H1 (cell line): ENCODE measurements at regions not wholly inside any gene's neighbourhood (a gene's known extent, or its start where the extent isn't known, plus 50 kb on each side); places are given as distances from the start of the nearest gene placed in this dataset.

Experiments used
- CTCF ChIA-PET: fragments of 300-600 bp; sonication (Branson Sonifier 250); formaldehyde crosslinking; loops from one replicate; lab custom pipeline; 2021; ENCODE audit not compliant: partially characterized antibody; lab: Charles Lee
- POLR2A ChIA-PET: fragments of 300-600 bp; sonication (Branson Sonifier 250); formaldehyde crosslinking; loops from one replicate; lab custom pipeline; 2021; ENCODE audit warnings: inconsistent platforms; ENCODE audit not compliant: partially characterized antibody; lab: Charles Lee
- DNase-seq, 2 experiments: peaks; one replicate each; pipeline versions ENCODE4 v3.0.0 to v3.0.0-alpha.2; 2010 to 2022; ENCODE audit warnings: low spot score in 2 of 2, low read depth in 1 of 2, mixed read lengths in 1 of 2
- FAIRE-seq: peaks from 2 replicates; lab custom pipeline; 2011; peaks lifted over from hg19 to GRCh38; lab: Jason Lieb, UNC
- H2AFZ ChIP-seq: 2 replicates; pipeline ENCODE4 v1.8.1; 2012; ENCODE audit warnings: low read length, inconsistent platforms
- H2AK5ac ChIP-seq: 2 replicates; pipeline ENCODE4 v1.6.1; 2013; ENCODE audit warnings: low read depth, low read length
- H2BK120ac ChIP-seq: replicated peaks from 2 replicates; pipeline ENCODE3; 2013; ENCODE audit warnings: low read depth, low read length, inconsistent platforms
- H2BK12ac ChIP-seq: 2 replicates; pipeline ENCODE4 v1.6.1; 2013; ENCODE audit warnings: low read depth, low read length
- H2BK15ac ChIP-seq: 2 replicates; pipeline ENCODE4 v1.6.1; 2013; ENCODE audit warnings: low read length
- H2BK20ac ChIP-seq: 2 replicates; pipeline ENCODE4 v1.6.1; 2013; ENCODE audit warnings: low read length
- H2BK5ac ChIP-seq: 2 replicates; pipeline ENCODE4 v1.6.1; 2013; ENCODE audit warnings: low read depth, low read length
- H3K14ac ChIP-seq: 2 replicates; pipeline ENCODE4 v1.6.1; 2013; ENCODE audit warnings: inconsistent platforms; ENCODE audit not compliant: insufficient read length
- H3K18ac ChIP-seq: 2 replicates; pipeline ENCODE4 v1.6.1; 2013; ENCODE audit warnings: low read length; ENCODE audit errors: extremely low read depth
- H3K23ac ChIP-seq: 2 replicates; pipeline ENCODE4 v1.6.1; 2013; ENCODE audit warnings: inconsistent platforms; ENCODE audit not compliant: insufficient read length
- H3K23me2 ChIP-seq: 2 replicates; pipeline ENCODE4 v1.6.1; 2013; ENCODE audit warnings: low read depth, low read length
- H3K27ac ChIP-seq: 2 replicates; pipeline ENCODE4 v1.6.1; 2011; ENCODE audit warnings: low read depth, low read length, inconsistent platforms
- H3K27me3 ChIP-seq, 4 experiments: replicated peaks in 1 of 4; 1 replicate in 1 of 4; 2 replicates in 3 of 4; pipeline versions ENCODE4 v1.6.1 to v1.8.1; 2011 to 2013; ENCODE audit warnings: low read length in 3 of 4, mild to moderate bottlenecking in 3 of 4, inconsistent platforms in 2 of 4, mixed read lengths in 2 of 4, moderate library complexity in 1 of 4; ENCODE audit not compliant: control insufficient read depth in 3 of 4, insufficient read depth in 3 of 4; ENCODE audit errors: extremely low read depth in 1 of 4
- H3K36me3 ChIP-seq, 4 experiments: 2 replicates each; pipeline versions ENCODE4 v1.6.1 to v1.8.1; 2011 to 2013; ENCODE audit warnings: mild to moderate bottlenecking in 4 of 4, low read length in 3 of 4, moderate library complexity in 2 of 4, control low read depth in 1 of 4, inconsistent platforms in 1 of 4; ENCODE audit not compliant: insufficient read depth in 4 of 4, control insufficient read depth in 2 of 4
- H3K4ac ChIP-seq: replicated peaks from 2 replicates; pipeline ENCODE3; 2013; ENCODE audit warnings: low read length, low read depth, mixed read lengths, inconsistent platforms; ENCODE audit not compliant: insufficient read length
- H3K4me1 ChIP-seq, 4 experiments: replicated peaks in 1 of 4; 1 replicate in 1 of 4; 2 replicates in 3 of 4; pipeline versions ENCODE4 v1.6.1 to v1.8.1; 2011 to 2013; ENCODE audit warnings: low read length in 3 of 4, inconsistent platforms in 2 of 4, mixed read lengths in 1 of 4; ENCODE audit not compliant: insufficient read depth in 4 of 4, control insufficient read depth in 3 of 4
- H3K4me2 ChIP-seq, 2 experiments: 2 replicates each; pipeline versions ENCODE4 v1.6.1 to v1.8.1; 2011 to 2013; ENCODE audit warnings: low read depth in 2 of 2, low read length in 2 of 2, control low read depth in 1 of 2, inconsistent platforms in 1 of 2, mild to moderate bottlenecking in 1 of 2; ENCODE audit not compliant: insufficient read depth in 1 of 2
- H3K4me3 ChIP-seq, 4 experiments: fragments of 200-600, 300-600 bp in 1 of 4; sonication (generic), shearing (Covaris generic), sonication (Bioruptor Twin) in 1 of 4; 2 replicates each; pipeline versions ENCODE4 v1.5.1 to v1.8.1; 2011 to 2016; ENCODE audit warnings: low read length in 4 of 4, low read depth in 3 of 4, control low read depth in 2 of 4, inconsistent platforms in 2 of 4, mild to moderate bottlenecking in 2 of 4, mixed read lengths in 1 of 4, moderate library complexity in 1 of 4; ENCODE audit not compliant: insufficient read depth in 2 of 4; ENCODE audit errors: extremely low read depth in 1 of 4
- H3K56ac ChIP-seq: replicated peaks from 2 replicates; pipeline ENCODE3; 2013; ENCODE audit warnings: low read depth, mild to moderate bottlenecking, mixed read lengths, low read length, inconsistent platforms; ENCODE audit not compliant: insufficient read length
- H3K79me1 ChIP-seq: 2 replicates; pipeline ENCODE4 v1.6.1; 2013; ENCODE audit warnings: low read depth, low read length, control low read depth
- H3K79me2 ChIP-seq, 2 experiments: 2 replicates each; pipeline versions ENCODE4 v1.6.1 to v1.8.1; 2012 to 2013; ENCODE audit warnings: low read length in 2 of 2, mild to moderate bottlenecking in 2 of 2, inconsistent platforms in 1 of 2; ENCODE audit not compliant: insufficient read depth in 2 of 2, control insufficient read depth in 1 of 2
- H3K9ac ChIP-seq, 4 experiments: replicated peaks in 1 of 4; 1 replicate in 1 of 4; 2 replicates in 3 of 4; pipeline versions ENCODE4 v1.6.1 to v1.8.1; 2011 to 2013; ENCODE audit warnings: low read depth in 3 of 4, low read length in 3 of 4, control low read depth in 2 of 4, mild to moderate bottlenecking in 2 of 4, moderate library complexity in 2 of 4, inconsistent platforms in 1 of 4; ENCODE audit errors: extremely low read depth in 1 of 4
- H3K9me3 ChIP-seq, 2 experiments: 2 replicates each; pipeline versions ENCODE4 v1.6.1 to v1.8.1; 2012 to 2013; ENCODE audit warnings: mild to moderate bottlenecking in 2 of 2, moderate library complexity in 2 of 2, control low read depth in 1 of 2, inconsistent platforms in 1 of 2, low read depth in 1 of 2, low read length in 1 of 2, mixed read lengths in 1 of 2; ENCODE audit not compliant: insufficient read depth in 2 of 2
- H4K20me1 ChIP-seq, 2 experiments: replicated peaks in 1 of 2; 2 replicates each; pipeline versions ENCODE3 to v1.8.1; 2011 to 2013; ENCODE audit warnings: inconsistent platforms in 2 of 2, low read length in 2 of 2, mild to moderate bottlenecking in 1 of 2; ENCODE audit not compliant: insufficient read depth in 2 of 2, control insufficient read depth in 1 of 2
- H4K5ac ChIP-seq: 2 replicates; pipeline ENCODE4 v1.6.1; 2013; ENCODE audit warnings: low read length, low read depth, mixed read lengths, inconsistent platforms; ENCODE audit not compliant: insufficient read length
- H4K8ac ChIP-seq: 2 replicates; pipeline ENCODE4 v1.8.0; 2013; ENCODE audit warnings: mild to moderate bottlenecking, moderate library complexity, low read length, inconsistent platforms; ENCODE audit not compliant: insufficient read depth; ENCODE audit errors: extremely low read depth
- H4K91ac ChIP-seq: replicated peaks from 2 replicates; pipeline ENCODE3; 2013; ENCODE audit warnings: low read length, mixed read lengths, inconsistent platforms; ENCODE audit not compliant: insufficient read length
- CEBPB ChIP-seq: IDR thresholded peaks from 2 replicates; pipeline ENCODE4 v1.6.1; 2012; ENCODE audit warnings: low read depth, low read length
- CHD2 ChIP-seq: IDR thresholded peaks from 2 replicates; pipeline ENCODE4 v1.6.1; 2012; ENCODE audit warnings: low read length, improper control_type of control experiment
- CREB1 ChIP-seq: IDR thresholded peaks from 2 replicates; pipeline ENCODE4 v1.6.1; 2012; ENCODE audit warnings: inconsistent platforms
- CTBP2 ChIP-seq: IDR thresholded peaks from 2 replicates; pipeline ENCODE4 v1.7.0; 2011; ENCODE audit warnings: borderline replicate concordance, mild to moderate bottlenecking, moderate library complexity, mixed read lengths, low read length; ENCODE audit not compliant: insufficient read depth, insufficient read length
- HDAC2 ChIP-seq, 2 experiments: fragments of 300-600 bp in 1 of 2; sonication (generic) in 1 of 2; IDR thresholded peaks; 2 replicates each; pipeline ENCODE4 v1.6.1; 2011 to 2012; ENCODE audit warnings: low read depth in 2 of 2, low read length in 2 of 2, mild to moderate bottlenecking in 2 of 2, moderate library complexity in 2 of 2, borderline replicate concordance in 1 of 2, inconsistent platforms in 1 of 2
- JUN ChIP-seq: IDR thresholded peaks from 2 replicates; pipeline ENCODE4 v1.6.1; 2011; ENCODE audit warnings: low read depth, mild to moderate bottlenecking, improper control_type of control experiment, low read length
- KDM5A ChIP-seq: fragments of 200-600 bp; IDR thresholded peaks from 2 replicates; pipeline ENCODE4 v1.7.1; 2012; ENCODE audit warnings: mild to moderate bottlenecking, low read length, inconsistent platforms, mixed read lengths
- NRF1 ChIP-seq: IDR thresholded peaks from 2 replicates; pipeline ENCODE4 v1.6.1; 2011; ENCODE audit warnings: mild to moderate bottlenecking, low read depth, low read length, improper control_type of control experiment
- POU5F1 ChIP-seq: IDR thresholded peaks from 2 replicates; pipeline ENCODE4 v1.6.1; 2011; ENCODE audit warnings: low read depth, mild to moderate bottlenecking, low read length, moderate library complexity
- RXRA ChIP-seq: IDR thresholded peaks from 2 replicates; pipeline ENCODE4 v1.6.1; 2011; ENCODE audit warnings: low read depth, mild to moderate bottlenecking, low read length, moderate library complexity; ENCODE audit not compliant: insufficient read depth
- TCF12 ChIP-seq: IDR thresholded peaks from 2 replicates; pipeline ENCODE4 v1.6.1; 2011; ENCODE audit warnings: low read depth, mild to moderate bottlenecking, low read length
- ZNF274 ChIP-seq: IDR thresholded peaks from 2 replicates; pipeline ENCODE4 v1.7.0; 2012; ENCODE audit warnings: low read length, borderline replicate concordance; ENCODE audit errors: extremely low read depth
- WGBS, 2 experiments: shearing (Covaris generic) in 1 of 2; methylation state at CpG; one replicate each; pipeline versions ENCODE4 v1.1.6 to v1.1.7; 2013 to 2015; ENCODE audit warnings: low lambda C conversion rate in 2 of 2, mixed read lengths in 2 of 2, inconsistent platforms in 1 of 2, low coverage in 1 of 2, missing lambda C conversion rate in 1 of 2; ENCODE audit not compliant: insufficient replicate concordance in 2 of 2, insufficient coverage in 1 of 2, insufficient read length in 1 of 2; ENCODE audit errors: extremely low coverage in 1 of 2, missing lambda C conversion rate in 1 of 2; 5-methylcytosine and 5-hydroxymethylcytosine counted together
- TF ChIP-seq, protein P1 (sequence below): IDR thresholded peaks from 2 replicates; pipeline ENCODE4 v1.6.1; 2012; ENCODE audit warnings: inconsistent platforms
- TF ChIP-seq, protein P2 (sequence below): IDR thresholded peaks from 2 replicates; pipeline ENCODE4 v1.6.1; 2011; ENCODE audit warnings: low read length, improper control_type of control experiment

DNA sequence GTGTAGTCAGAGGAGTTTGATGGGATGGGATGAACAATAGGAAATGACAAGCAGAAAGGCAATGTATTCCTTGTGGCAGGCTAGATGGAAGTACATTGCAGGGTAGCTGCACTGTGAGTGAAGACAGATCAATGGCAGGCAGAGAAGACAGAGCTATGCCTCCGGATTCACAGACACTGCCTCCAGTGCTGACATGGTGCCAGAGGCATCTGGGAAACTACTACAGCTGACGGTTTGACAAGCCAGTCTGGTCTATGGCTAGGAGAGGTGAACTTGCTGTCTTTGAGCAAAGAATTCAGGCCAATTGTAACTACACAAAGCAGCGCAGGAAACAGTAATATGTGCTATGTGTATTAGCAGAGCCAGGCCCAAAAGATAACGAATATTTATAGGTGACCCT lies 193.5 kb downstream of the DIO2 start:
- H3K4me1 ChIP-seq: no peaks in the 10 kb centered on the region
- 83% methylated on average over 4 of the region's 4 CpGs; no CpG with 5 or more reads in 1 of the 2 experiments for WGBS, 2 experiments
- no peak overlapping the region for H3K14ac ChIP-seq
- H3K4me2 ChIP-seq: no peak overlapping the region
- no peak overlapping the region for H3K56ac ChIP-seq
- H4K91ac ChIP-seq: no peak overlapping the region
- no peak overlapping the region for H4K5ac ChIP-seq
- no peaks in the 10 kb centered on the region for H3K79me2 ChIP-seq
- no peak overlapping the region for H3K4ac ChIP-seq
- no peak overlapping the region for H2BK12ac ChIP-seq
- H2BK5ac ChIP-seq: no peak overlapping the region
- no peaks in the 10 kb centered on the region for H3K27me3 ChIP-seq
- H2AK5ac ChIP-seq: no peak overlapping the region
- H4K8ac ChIP-seq: no peak overlapping the region
- ChIA-PET CTCF (no interaction called here), POLR2A (no interaction called here)
- H2AFZ ChIP-seq: no peak overlapping the region
- H3K4me3 ChIP-seq: no peak overlapping the region
- no peak overlapping the region for H2BK15ac ChIP-seq
- no peaks in the 10 kb centered on the region for H3K23me2 ChIP-seq
- H3K9ac ChIP-seq: no peak overlapping the region
- H2BK20ac ChIP-seq: no peak overlapping the region
- no peak overlapping the region for H3K27ac ChIP-seq
- no peaks in the 10 kb centered on the region for H3K36me3 ChIP-seq
- H2BK120ac ChIP-seq: no peak overlapping the region
- DNase-seq (no peak), FAIRE-seq (no peak)
- H4K20me1 ChIP-seq: no peaks in the 10 kb centered on the region
- H3K23ac ChIP-seq: no peak overlapping the region
- H3K9me3 ChIP-seq: no peaks in the 10 kb centered on the region
- H3K79me1 ChIP-seq: no peaks in the 10 kb centered on the region
- no peak overlapping the region for H3K18ac ChIP-seq
- TF ChIP-seq NRF1 (no peak), CREB1 (no peak), RXRA (no peak), POU5F1 (no peak), HDAC2 (IDR thresholded peaks at IDR 0.05; ENCODE audit: borderline replicate concordance in 1 of 2, low read depth in 2 of 2, low read length in 2 of 2) (no peak), ZNF274 (no peak), CTBP2 (no peak), CHD2 (no peak), JUN (no peak), CEBPB (no peak), KDM5A (no peak), TCF12 (no peak)
- TF ChIP-seq, protein P1, sequence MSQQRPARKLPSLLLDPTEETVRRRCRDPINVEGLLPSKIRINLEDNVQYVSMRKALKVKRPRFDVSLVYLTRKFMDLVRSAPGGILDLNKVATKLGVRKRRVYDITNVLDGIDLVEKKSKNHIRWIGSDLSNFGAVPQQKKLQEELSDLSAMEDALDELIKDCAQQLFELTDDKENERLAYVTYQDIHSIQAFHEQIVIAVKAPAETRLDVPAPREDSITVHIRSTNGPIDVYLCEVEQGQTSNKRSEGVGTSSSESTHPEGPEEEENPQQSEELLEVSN: no peak
- TF ChIP-seq, protein P2, sequence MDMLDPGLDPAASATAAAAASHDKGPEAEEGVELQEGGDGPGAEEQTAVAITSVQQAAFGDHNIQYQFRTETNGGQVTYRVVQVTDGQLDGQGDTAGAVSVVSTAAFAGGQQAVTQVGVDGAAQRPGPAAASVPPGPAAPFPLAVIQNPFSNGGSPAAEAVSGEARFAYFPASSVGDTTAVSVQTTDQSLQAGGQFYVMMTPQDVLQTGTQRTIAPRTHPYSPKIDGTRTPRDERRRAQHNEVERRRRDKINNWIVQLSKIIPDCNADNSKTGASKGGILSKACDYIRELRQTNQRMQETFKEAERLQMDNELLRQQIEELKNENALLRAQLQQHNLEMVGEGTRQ: no peak
